ENCODE measurements at regions not wholly inside any gene's neighbourhood (a gene's known extent, or its start where the extent isn't known, plus 50 kb on each side); places are given as distances from the start of the nearest gene placed in this dataset.

DNA sequence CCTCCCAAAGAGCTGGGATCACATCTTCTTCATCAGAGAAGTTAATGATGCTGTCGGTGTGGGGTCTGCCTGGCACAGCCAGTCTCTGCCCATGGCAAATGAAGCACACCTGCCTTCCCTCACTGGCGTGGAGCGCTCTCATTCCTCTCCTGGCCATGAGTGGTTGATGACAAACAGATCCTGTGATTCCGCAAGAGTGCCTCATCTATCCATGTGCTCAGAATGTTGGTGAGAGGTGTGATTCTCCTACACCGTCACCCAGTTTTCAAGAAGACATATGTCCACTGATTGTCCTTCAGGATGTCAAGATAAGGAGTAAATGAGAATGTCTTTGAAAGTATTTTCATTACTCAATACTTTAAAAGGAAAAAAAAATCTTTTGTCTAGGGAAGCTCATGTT, 97.5 kb upstream of the GGTLC1 start:
- TF ChIP-seq, protein P1, sequence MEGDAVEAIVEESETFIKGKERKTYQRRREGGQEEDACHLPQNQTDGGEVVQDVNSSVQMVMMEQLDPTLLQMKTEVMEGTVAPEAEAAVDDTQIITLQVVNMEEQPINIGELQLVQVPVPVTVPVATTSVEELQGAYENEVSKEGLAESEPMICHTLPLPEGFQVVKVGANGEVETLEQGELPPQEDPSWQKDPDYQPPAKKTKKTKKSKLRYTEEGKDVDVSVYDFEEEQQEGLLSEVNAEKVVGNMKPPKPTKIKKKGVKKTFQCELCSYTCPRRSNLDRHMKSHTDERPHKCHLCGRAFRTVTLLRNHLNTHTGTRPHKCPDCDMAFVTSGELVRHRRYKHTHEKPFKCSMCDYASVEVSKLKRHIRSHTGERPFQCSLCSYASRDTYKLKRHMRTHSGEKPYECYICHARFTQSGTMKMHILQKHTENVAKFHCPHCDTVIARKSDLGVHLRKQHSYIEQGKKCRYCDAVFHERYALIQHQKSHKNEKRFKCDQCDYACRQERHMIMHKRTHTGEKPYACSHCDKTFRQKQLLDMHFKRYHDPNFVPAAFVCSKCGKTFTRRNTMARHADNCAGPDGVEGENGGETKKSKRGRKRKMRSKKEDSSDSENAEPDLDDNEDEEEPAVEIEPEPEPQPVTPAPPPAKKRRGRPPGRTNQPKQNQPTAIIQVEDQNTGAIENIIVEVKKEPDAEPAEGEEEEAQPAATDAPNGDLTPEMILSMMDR (IDR thresholded peaks at IDR 0.05), result no peak
- no peak for TF ChIP-seq POLR2A (IDR thresholded peaks at IDR 0.05)
